H7 (cell line): ENCODE measurements at regions not wholly inside any gene's neighbourhood (a gene's known extent, or its start where the extent isn't known, plus 50 kb on each side); places are given as distances from the start of the nearest gene placed in this dataset.

Experiments
- DNase-seq: peaks from one replicate; pipeline ENCODE4 v3.0.0; 2012
- H3K27me3 ChIP-seq: 2 replicates; pipeline ENCODE4 v1.6.0; 2011; ENCODE audit warnings: mild to moderate bottlenecking, low read length; ENCODE audit not compliant: control insufficient read depth, insufficient read depth
- H3K36me3 ChIP-seq: replicated peaks from 2 replicates; pipeline ENCODE4 v1.5.1; 2011; ENCODE audit warnings: low read length; ENCODE audit not compliant: control insufficient read depth, insufficient read depth
- H3K4me3 ChIP-seq: 2 replicates; pipeline ENCODE4 v1.5.1; 2011; ENCODE audit warnings: low read depth, mild to moderate bottlenecking, control low read depth, low read length, moderate library complexity; ENCODE audit not compliant: insufficient read depth

- Histone ChIP-seq H3K36me3 (no peaks in the 10 kb centered on the region), H3K27me3 (no peaks in the 10 kb centered on the region), H3K4me3 (no peak overlapping the region)
- peak; percentile 18 for DNase-seq
Measured at GRCh38 chr6:169841907-169842606, 90.6 kb downstream of the ERMARD start.

- Histone ChIP-seq H3K36me3 (no peaks in the 10 kb centered on the region), H3K4me3 (no peak overlapping the region), H3K27me3 (no peaks in the 10 kb centered on the region)
- no peak for DNase-seq
Measured at GRCh38 chr6:169841251-169841650, 89.8 kb downstream of the ERMARD start.

GRCh38 chr6:169839898-169840631, 88.6 kb downstream of the ERMARD start:
- H3K27me3 ChIP-seq = no peaks in the 10 kb centered on the region
- DNase-seq = no peak
- H3K4me3 ChIP-seq = no peak overlapping the region
- no peaks in the 10 kb centered on the region for H3K36me3 ChIP-seq

GRCh38 chr6:169839493-169839892, 88.1 kb downstream of the ERMARD start:
- Histone ChIP-seq H3K36me3 (no peaks in the 10 kb centered on the region), H3K27me3 (no peaks in the 10 kb centered on the region), H3K4me3 (no peak overlapping the region)
- peak; percentile 32 for DNase-seq

DNA sequence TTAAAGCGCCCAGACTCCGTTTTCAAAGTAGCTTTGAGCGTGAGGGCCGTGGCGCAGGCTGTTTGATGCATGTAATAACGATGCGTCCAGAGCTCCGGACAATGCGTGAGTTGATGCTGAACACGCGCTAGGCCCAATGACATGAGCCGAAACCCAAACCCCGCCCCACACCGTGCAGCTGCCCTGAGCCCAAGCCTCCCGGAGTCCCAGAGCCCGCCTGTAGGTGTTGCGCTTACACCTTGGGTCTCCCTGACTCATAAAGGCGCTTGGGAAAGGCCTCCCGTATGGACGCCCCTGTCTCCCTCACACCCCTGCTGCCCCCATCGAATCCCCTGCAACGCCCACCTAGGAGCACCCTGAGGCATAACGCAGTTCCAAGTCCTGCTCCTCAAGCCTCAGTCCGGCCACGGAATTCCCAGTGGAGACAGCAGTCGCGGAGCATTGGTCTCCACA, 87.6 kb downstream of the ERMARD start:
- H3K27me3 ChIP-seq = no peaks in the 10 kb centered on the region
- peak; percentile 63 for DNase-seq

GRCh38 chr6:169838346-169839028, 87.1 kb downstream of the ERMARD start:
- DNase-seq = peak; percentile 30
- H3K36me3 ChIP-seq = no peaks in the 10 kb centered on the region
- no peak overlapping the region for H3K4me3 ChIP-seq
- no peaks in the 10 kb centered on the region for H3K27me3 ChIP-seq

More for the DNA sequence above, 87.6 kb downstream of the ERMARD start:
- H3K36me3 ChIP-seq = no peaks in the 10 kb centered on the region
- H3K4me3 ChIP-seq = no peak overlapping the region

DNA sequence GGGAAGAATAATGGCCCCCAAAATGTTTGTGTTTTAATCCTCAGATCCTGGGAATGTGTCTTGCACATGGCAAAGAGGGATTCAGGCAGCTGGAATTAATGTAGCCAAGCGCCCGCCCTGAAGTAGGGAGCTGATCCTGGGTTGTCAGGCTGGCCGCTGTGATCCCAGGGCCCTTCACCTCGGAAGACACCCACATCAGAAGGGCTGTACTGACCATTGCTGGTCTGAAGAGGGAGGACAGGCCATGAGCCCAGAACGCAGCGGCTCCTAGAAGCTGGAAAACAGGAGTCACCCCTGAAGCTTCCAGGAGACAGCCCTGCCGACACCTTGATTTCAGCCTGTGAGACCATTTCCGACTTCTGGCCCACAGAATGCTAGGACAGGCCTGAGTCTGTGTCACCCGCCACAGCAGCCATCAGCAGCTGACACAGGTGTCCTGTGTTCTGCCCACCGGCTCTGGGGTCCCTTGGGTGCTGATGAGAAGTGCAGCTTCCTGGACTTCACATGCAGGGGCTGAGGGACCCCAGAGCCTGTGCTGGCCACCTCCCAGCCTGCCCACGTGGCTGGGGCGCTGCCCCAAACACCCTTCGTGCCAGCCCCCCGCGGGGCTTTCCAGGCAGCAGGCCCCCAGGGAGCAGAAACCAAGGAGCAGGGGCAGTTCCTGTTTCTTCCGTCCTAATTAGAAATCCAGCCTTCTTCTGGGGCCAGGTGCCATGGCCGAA, 86.3 kb downstream of the ERMARD start:
- Histone ChIP-seq H3K27me3 (no peaks in the 10 kb centered on the region), H3K36me3 (no peaks in the 10 kb centered on the region), H3K4me3 (no peak overlapping the region)
- DNase-seq = peak; percentile 44

- DNase-seq = peak; percentile 27
- Histone ChIP-seq H3K4me3 (no peak overlapping the region), H3K36me3 (no peaks in the 10 kb centered on the region), H3K27me3 (peaks cover 3% of the 10 kb centered on the region; the same call in 1 of the 2 replicates)
Measured at GRCh38 chr6:169833258-169833794, 81.9 kb downstream of the ERMARD start.

- Histone ChIP-seq H3K27me3 (peaks cover 3% of the 10 kb centered on the region; the same call in 1 of the 2 replicates), H3K36me3 (no peaks in the 10 kb centered on the region), H3K4me3 (no peak overlapping the region)
- DNase-seq = no peak
Measured at GRCh38 chr6:169832247-169832948, 81.0 kb downstream of the ERMARD start.

DNA sequence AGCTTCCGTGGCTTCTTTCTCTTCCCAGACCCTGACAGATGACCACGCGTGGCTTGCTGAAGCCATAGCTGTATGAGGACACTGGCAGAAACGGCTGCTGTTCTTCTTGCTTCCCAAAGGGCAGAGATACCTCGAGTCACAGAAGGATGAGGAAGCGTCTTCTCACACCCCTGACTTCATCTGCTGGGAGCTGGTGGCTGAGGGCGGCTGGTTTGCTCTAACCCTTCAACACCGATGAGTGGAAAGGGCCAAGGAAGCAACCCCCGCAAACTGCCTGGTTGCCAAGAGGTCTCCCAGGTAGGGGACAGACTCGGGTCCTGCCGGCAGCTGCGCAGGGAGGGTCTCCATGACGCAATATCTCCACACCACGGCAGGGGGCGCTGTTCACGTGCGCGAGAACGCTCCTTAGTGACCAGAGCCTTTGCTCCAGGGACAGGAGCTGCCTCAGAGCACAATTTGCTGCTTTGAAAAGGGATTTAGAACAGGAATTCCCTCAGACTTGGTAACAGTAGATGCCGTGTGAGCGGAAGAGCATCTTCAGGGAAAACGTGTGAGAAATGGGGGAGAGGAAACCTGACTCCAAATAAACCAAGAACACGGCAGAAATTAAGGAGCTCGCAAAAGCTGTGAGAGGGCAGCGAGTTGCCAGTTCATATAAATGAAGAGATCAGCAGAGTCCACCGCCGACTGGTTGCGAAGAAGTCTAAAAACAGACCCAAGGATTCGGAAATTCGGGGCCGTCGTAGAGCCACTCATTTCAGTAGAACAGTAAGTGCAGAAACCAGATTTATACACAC, 80.2 kb downstream of the ERMARD start:
- Histone ChIP-seq H3K27me3 (peaks cover 3% of the 10 kb centered on the region; the same call in 1 of the 2 replicates), H3K4me3 (no peak overlapping the region), H3K36me3 (no peaks in the 10 kb centered on the region)
- peak; percentile 92 for DNase-seq
